ENCODE measurements at regions not wholly inside any gene's neighbourhood (a gene's known extent, or its start where the extent isn't known, plus 50 kb on each side); places are given as distances from the start of the nearest gene placed in this dataset.

DNA sequence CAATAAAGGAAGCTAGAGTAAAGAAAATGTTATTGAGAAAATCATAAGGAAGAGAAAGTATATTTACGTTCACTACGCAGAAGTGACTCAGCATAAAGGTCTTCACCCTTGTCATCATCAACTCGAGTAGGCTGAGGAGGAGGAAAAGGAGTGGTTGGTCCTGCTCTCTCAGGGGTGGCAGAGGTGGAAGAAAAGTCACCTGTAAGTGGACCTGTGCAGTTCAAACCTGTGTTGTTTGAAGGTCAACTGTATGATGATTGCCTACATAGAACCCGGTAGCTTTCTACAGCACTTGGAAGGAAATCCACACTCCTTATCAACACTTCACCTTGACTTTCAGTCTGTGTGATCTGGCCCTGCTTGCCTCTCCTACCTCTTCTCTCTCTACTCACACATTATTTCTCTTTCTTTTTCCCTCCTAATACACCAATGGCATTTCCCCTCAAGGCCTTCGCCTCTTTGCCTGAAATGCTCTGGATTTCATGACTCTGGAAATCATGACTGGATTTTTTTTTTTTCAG lies 109.3 kb upstream of the CPEB4 start:
- Histone ChIP-seq H2AFZ (ENCODE audit: low read depth, low read length) (peak overlapping the region; percentile 95), H3K4me1 (replicated peaks in 1 of 2; ENCODE audit: control insufficient read depth in 2 of 2, insufficient read depth in 2 of 2, low read length in 2 of 2) (peaks cover 15 to 51% of the 10 kb centered on the region in 2 experiments), H3K27ac (ENCODE audit: extremely low read depth, low read depth, low read length) (peak overlapping the region; percentile 77), H3K9me3 (replicated peaks; ENCODE audit: control insufficient read depth, insufficient read depth, low read depth, low read length) (no peaks in the 10 kb centered on the region), H3K36me3 (ENCODE audit: control insufficient read depth, insufficient read depth, low read length) (no peaks in the 10 kb centered on the region), H3K9me1 (ENCODE audit: control insufficient read depth, insufficient read depth, low read length) (peaks cover 2% of the 10 kb centered on the region), H3K9ac (ENCODE audit: insufficient read depth in 1 of 2, low read depth in 2 of 2, low read length in 2 of 2) (peak overlapping the region in 1 of 2 experiments; percentile 45; a peak in 2 of 4 replicates), H4K20me1 (replicated peaks; ENCODE audit: control insufficient read depth, insufficient read depth, low read length) (no peaks in the 10 kb centered on the region), H3K4me3 (no peak overlapping the region), H3K79me2 (ENCODE audit: control insufficient read depth, insufficient read depth, low read length) (no peaks in the 10 kb centered on the region), H3K27me3 (ENCODE audit: control insufficient read depth in 2 of 2, insufficient read depth in 2 of 2, low read length in 2 of 2) (no peaks in the 10 kb centered on the region), H3K4me2 (ENCODE audit: insufficient read depth, low read length) (peak overlapping the region; percentile 69)
- 3% methylated on average over 5 of the region's 5 CpGs for WGBS (ENCODE audit: insufficient coverage, low coverage, missing lambda C conversion rate)
- in situ Hi-C loops (cut with MboI) = no loop called here
- DNase-seq (ENCODE audit: extremely low read depth in 1 of 4, low spot score in 3 of 4) (peak in 2 of 4 experiments; percentile 43 to 64), ATAC-seq (peak; percentile 70), FAIRE-seq (peak; percentile 80)
- POLR2A ChIA-PET = interaction anchor here (0.6 to 1.4 kb wide), 2 partner anchors 12 to 17 kb away, joined by 3 to 4 read pairs; no protein-coding TSS in a partner anchor
- CTCF ChIA-PET (ENCODE audit: low intra/inter-chr PET ratio) = no interaction called here
- BruUV-seq (replicated peaks) = no TSS peak
- intact Hi-C loops (cut with micrococcal nuclease) = no loop called here
- TF ChIP-seq, protein P1, sequence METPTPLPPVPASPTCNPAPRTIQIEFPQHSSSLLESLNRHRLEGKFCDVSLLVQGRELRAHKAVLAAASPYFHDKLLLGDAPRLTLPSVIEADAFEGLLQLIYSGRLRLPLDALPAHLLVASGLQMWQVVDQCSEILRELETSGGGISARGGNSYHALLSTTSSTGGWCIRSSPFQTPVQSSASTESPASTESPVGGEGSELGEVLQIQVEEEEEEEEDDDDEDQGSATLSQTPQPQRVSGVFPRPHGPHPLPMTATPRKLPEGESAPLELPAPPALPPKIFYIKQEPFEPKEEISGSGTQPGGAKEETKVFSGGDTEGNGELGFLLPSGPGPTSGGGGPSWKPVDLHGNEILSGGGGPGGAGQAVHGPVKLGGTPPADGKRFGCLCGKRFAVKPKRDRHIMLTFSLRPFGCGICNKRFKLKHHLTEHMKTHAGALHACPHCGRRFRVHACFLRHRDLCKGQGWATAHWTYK (CRISPR knock-in tag; IDR thresholded peaks at IDR 0.05) = 0 out of 2 replicates have a peak, but pooled peaks have one; percentile 15
- TF ChIP-seq HDGF (IDR thresholded peaks at IDR 0.05) (peak; percentile 70; the same call in 1 of the 2 replicates), NR4A1 (CRISPR knock-in tag; IDR thresholded peaks at IDR 0.05) (no peak), NR4A1 (tag; IDR thresholded peaks at IDR 0.05) (0 out of 2 replicates have a peak, but pooled peaks have one; percentile 62), NFE2L1 (tag; IDR thresholded peaks at IDR 0.05; ENCODE audit: borderline replicate concordance, low read depth) (peak; percentile 96), ETV1 (tag; conservative IDR thresholded peaks at IDR 0.05; ENCODE audit: low read depth) (0 out of 2 replicates have a peak, but pooled peaks have one; percentile 35), MAFG (tag; conservative IDR thresholded peaks at IDR 0.05) (peak; percentile 99), POLR2A (conservative IDR thresholded peaks at IDR 0.05) (peak; percentile 34; the same call in 1 of the 2 replicates), SMARCA5 (IDR thresholded peaks at IDR 0.05) (no peak), MNT (conservative IDR thresholded peaks at IDR 0.05) (peak in 1 of 2 experiments; percentile 26; a peak in 1 of 4 replicates), FOXJ2 (tag; IDR thresholded peaks at IDR 0.05) (peak; percentile 30; the same call in 1 of the 2 replicates), JUND (IDR thresholded peaks at IDR 0.05; ENCODE audit: borderline replicate concordance, low read depth, low read length) (peak; percentile 51; the same call in 1 of the 2 replicates), JUND (tag; IDR thresholded peaks at IDR 0.05; ENCODE audit: borderline replicate concordance, low read depth, low read length) (peak; percentile 52; the same call in 2 of the 3 replicates), EP400 (IDR thresholded peaks at IDR 0.05) (peak; percentile 59), FOXJ3 (CRISPR knock-in tag; IDR thresholded peaks at IDR 0.05) (no peak), ETV6 (IDR thresholded peaks at IDR 0.05; ENCODE audit: borderline replicate concordance in 1 of 2, low read depth in 2 of 2, low read length in 1 of 2) (no peak), ETV6 (CRISPR knock-in tag; IDR thresholded peaks at IDR 0.05; ENCODE audit: borderline replicate concordance) (no peak), FOXK2 (conservative IDR thresholded peaks at IDR 0.05 in 1 of 2, IDR thresholded peaks at IDR 0.05 in 1 of 2; ENCODE audit: low read depth in 2 of 2) (peak; percentile 20 to 35; a peak in 2 of 4 replicates), CREM (IDR thresholded peaks at IDR 0.05; ENCODE audit: low read depth) (peak; percentile 21; the same call in 1 of the 2 replicates), ZEB2 (IDR thresholded peaks at IDR 0.05) (peak; percentile 62; the same call in 1 of the 2 replicates), SAP30 (IDR thresholded peaks at IDR 0.05; ENCODE audit: borderline replicate concordance, insufficient read depth, low read depth, low read length, poor library complexity, severe bottlenecking) (no peak), CBFB (CRISPR knock-in tag; IDR thresholded peaks at IDR 0.05) (no peak), EGR1 (conservative IDR thresholded peaks at IDR 0.05) (peak; percentile 38; the same call in 1 of the 2 replicates)

Data from K562 (cell line).